SU-DHL-6 (cell line): ENCODE measurements at regions not wholly inside any gene's neighbourhood (a gene's known extent, or its start where the extent isn't known, plus 50 kb on each side); places are given as distances from the start of the nearest gene placed in this dataset.

Source experiments
- H2AFZ ChIP-seq: fragments of 200-600 bp; sonication (generic); 2 replicates; pipeline ENCODE4 v1.6.1; 2014; ENCODE audit warnings: low read depth, mild to moderate bottlenecking, moderate library complexity, mixed read lengths, antibody characterized with exemption, low read length; ENCODE audit not compliant: severe bottlenecking
- H3F3A ChIP-seq: fragments of 200-600 bp; shearing (Covaris generic); 2 replicates; pipeline ENCODE4 v1.6.0; 2016; ENCODE audit warnings: antibody characterized with exemption, mild to moderate bottlenecking; ENCODE audit not compliant: insufficient read depth
- H3K27ac ChIP-seq: fragments of 200-600 bp; sonication (generic); 2 replicates; pipeline ENCODE4 v1.5.1; 2016; ENCODE audit warnings: low read depth, mild to moderate bottlenecking, low read length, moderate library complexity, mixed read lengths
- H3K27me3 ChIP-seq: fragments of 200-600 bp; sonication (generic), shearing (Covaris generic); 2 replicates; pipeline ENCODE4 v1.6.0; 2014; ENCODE audit warnings: mild to moderate bottlenecking, low read length
- H3K36me3 ChIP-seq: fragments of 200-600 bp; sonication (generic); 2 replicates; pipeline ENCODE4 v1.6.1; 2014; ENCODE audit warnings: mild to moderate bottlenecking, low read length, mixed read lengths
- H3K4me2 ChIP-seq: fragments of 300-600, 200-600 bp; shearing (Covaris generic), sonication (generic); 2 replicates; pipeline ENCODE4 v1.6.0; 2014; ENCODE audit warnings: low read length, low read depth, mild to moderate bottlenecking; ENCODE audit not compliant: poor library complexity, severe bottlenecking
- H3K4me3 ChIP-seq: fragments of 200-600 bp; sonication (generic); 2 replicates; pipeline ENCODE4 v1.5.1; 2014; ENCODE audit warnings: antibody characterized with exemption, low read length, mild to moderate bottlenecking, mixed read lengths; ENCODE audit not compliant: insufficient read depth, poor library complexity, severe bottlenecking
- H3K79me2 ChIP-seq: fragments of 200-600 bp; sonication (generic); 2 replicates; pipeline ENCODE4 v1.6.1; 2014; ENCODE audit warnings: mild to moderate bottlenecking, low read length, moderate library complexity; ENCODE audit not compliant: insufficient read depth
- H3K9ac ChIP-seq: fragments of 200-600 bp; sonication (generic); 2 replicates; pipeline ENCODE4 v1.7.0; 2014; ENCODE audit warnings: mild to moderate bottlenecking, low read length
- H3K9me2 ChIP-seq: fragments of 200-600 bp; sonication (generic); replicated peaks from 2 replicates; pipeline ENCODE4 v1.6.1; 2014; ENCODE audit warnings: low read length; ENCODE audit not compliant: insufficient read depth
- H3K9me3 ChIP-seq: fragments of 200-600 bp; sonication (generic); 2 replicates; pipeline ENCODE4 v1.6.1; 2014; ENCODE audit warnings: low read length, mixed read lengths; ENCODE audit not compliant: insufficient read depth
- H4K20me1 ChIP-seq: fragments of 200-600 bp; sonication (generic); 2 replicates; pipeline ENCODE4 v1.6.1; 2014; ENCODE audit warnings: low read depth, mild to moderate bottlenecking, antibody characterized with exemption, low read length, moderate library complexity, mixed read lengths
- CTCF ChIP-seq: fragments of 200-600 bp; sonication (generic); IDR thresholded peaks from one replicate; pipeline ENCODE4 v1.5.1; 2017; ENCODE audit warnings: antibody characterized with exemption, mild to moderate bottlenecking, low read length, moderate library complexity; ENCODE audit not compliant: insufficient read depth, poor library complexity, severe bottlenecking
- EZH2phosphoT487 ChIP-seq: fragments of 200-600 bp; sonication (generic), shearing (Covaris generic); conservative IDR thresholded peaks from 2 replicates; pipeline ENCODE4 v1.6.1; 2018; ENCODE audit warnings: mild to moderate bottlenecking, antibody characterized with exemption, low read length, moderate library complexity, mixed read lengths

GRCh38 chr16:62882552-62883221 is 846.4 kb upstream of the CDH8 start:
- Histone ChIP-seq H3K79me2 (no peaks in the 10 kb centered on the region), H2AFZ (no peak overlapping the region), H3K36me3 (no peaks in the 10 kb centered on the region), H3K9me3 (no peaks in the 10 kb centered on the region), H4K20me1 (no peaks in the 10 kb centered on the region), H3K4me3 (no peak overlapping the region), H3F3A (no peaks in the 10 kb centered on the region), H3K9me2 (no peaks in the 10 kb centered on the region), H3K27ac (no peak overlapping the region), H3K27me3 (no peaks in the 10 kb centered on the region), H3K9ac (no peak overlapping the region), H3K4me2 (no peak overlapping the region)
- no peak for TF ChIP-seq EZH2phosphoT487
- no peak for TF ChIP-seq CTCF

- H3K27me3 ChIP-seq, result no peaks in the 10 kb centered on the region
- H3K4me3 ChIP-seq, result no peak overlapping the region
- H3K9me3 ChIP-seq, result no peaks in the 10 kb centered on the region
- H3K9ac ChIP-seq, result no peak overlapping the region
- no peak overlapping the region for H3K27ac ChIP-seq
- no peaks in the 10 kb centered on the region for H3K36me3 ChIP-seq
- no peaks in the 10 kb centered on the region for H3K9me2 ChIP-seq
- H3K79me2 ChIP-seq, result no peaks in the 10 kb centered on the region
- TF ChIP-seq CTCF, result no peak
- TF ChIP-seq EZH2phosphoT487, result no peak
- H3F3A ChIP-seq, result no peaks in the 10 kb centered on the region
- no peak overlapping the region for H2AFZ ChIP-seq
- no peaks in the 10 kb centered on the region for H4K20me1 ChIP-seq
- no peak overlapping the region for H3K4me2 ChIP-seq
Measured at GRCh38 chr16:62876133-62876532, 839.9 kb upstream of the CDH8 start.

- no peaks in the 10 kb centered on the region for H3K27me3 ChIP-seq
- TF ChIP-seq EZH2phosphoT487 (no peak), CTCF (no peak)
Measured at GRCh38 chr16:62872339-62872738, 836.1 kb upstream of the CDH8 start.

More at GRCh38 chr16:62872339-62872738, 836.1 kb upstream of the CDH8 start:
- Histone ChIP-seq H3K4me2 (no peak overlapping the region), H3K9ac (no peak overlapping the region), H3K9me3 (no peaks in the 10 kb centered on the region), H3K36me3 (no peaks in the 10 kb centered on the region), H2AFZ (no peak overlapping the region), H3K4me3 (no peak overlapping the region), H3K9me2 (no peaks in the 10 kb centered on the region), H3K27ac (no peak overlapping the region), H3F3A (no peaks in the 10 kb centered on the region), H3K79me2 (no peaks in the 10 kb centered on the region), H4K20me1 (no peaks in the 10 kb centered on the region)
